GM23338 (cell line): ENCODE measurements at regions not wholly inside any gene's neighbourhood (a gene's known extent, or its start where the extent isn't known, plus 50 kb on each side); places are given as distances from the start of the nearest gene placed in this dataset.
"Not testable (repeated sequence)": the region's sequence is repeated elsewhere in the genome, so short reads cannot be mapped to it uniquely, and the experiment has no call there.

Source experiments
- CREB1 ChIP-seq: fragments of 250-450 bp; sonication (Bioruptor Pico); IDR thresholded peaks from 2 replicates; pipeline ENCODE4 v1.5.0; 2020; ENCODE audit warnings: low read depth, mild to moderate bottlenecking, moderate library complexity
- CTCF ChIP-seq, 2 experiments: fragments of 200-600 bp in 1 of 2; sonication (generic) in 1 of 2; conservative IDR thresholded peaks; 2 replicates each; pipeline versions ENCODE4 v1.5.1 to v1.6.1; 2016 to 2017; ENCODE audit warnings: antibody characterized with exemption in 2 of 2, low read depth in 2 of 2, mild to moderate bottlenecking in 2 of 2, moderate library complexity in 1 of 2
- EZH2 ChIP-seq: fragments of 200-600 bp; sonication (generic); IDR thresholded peaks from one replicate; pipeline ENCODE4 v1.8.0; 2017; ENCODE audit warnings: antibody characterized with exemption, mild to moderate bottlenecking, low read depth; ENCODE audit not compliant: unreplicated experiment
- EZH2phosphoT487 ChIP-seq: fragments of 200-600 bp; sonication (generic); IDR thresholded peaks from one replicate; pipeline ENCODE4 v1.8.1; 2018; ENCODE audit warnings: antibody characterized with exemption; ENCODE audit not compliant: unreplicated experiment
- POLR2AphosphoS5 ChIP-seq: IDR thresholded peaks from 2 replicates; pipeline ENCODE4 v1.6.1; 2016; ENCODE audit warnings: antibody characterized with exemption, low read depth
- REST ChIP-seq: IDR thresholded peaks from one replicate; pipeline ENCODE4 v1.6.1; 2018; ENCODE audit warnings: antibody characterized with exemption; ENCODE audit not compliant: unreplicated experiment
- ZNF114 ChIP-seq: fragments of 250-450 bp; sonication (Bioruptor Pico); IDR thresholded peaks from 2 replicates; pipeline ENCODE4 v1.5.0; 2020; ENCODE audit warnings: mild to moderate bottlenecking, moderate library complexity

GRCh38 chr15:79744485-79744884, 152.3 kb downstream of the MTHFS start:
- not testable (repeated sequence) for TF ChIP-seq POLR2AphosphoS5; EZH2; EZH2phosphoT487; REST; CTCF (conservative IDR thresholded peaks at IDR 0.05; ENCODE audit: low read depth in 2 of 2); CREB1; ZNF114 (CRISPR knock-in tag)
